Endothelial cell of umbilical vein (primary cell): ENCODE measurements at regions not wholly inside any gene's neighbourhood (a gene's known extent, or its start where the extent isn't known, plus 50 kb on each side); places are given as distances from the start of the nearest gene placed in this dataset.

Experiments
- BruUV-seq: library from RNA; stranded (reverse); fragments of 400-500 nt; replicated peaks from 2 replicates; lab custom pipeline; 2021; lab: Mats Ljungman, UMichigan
- CTCF ChIA-PET: fragments of 300-600, 350-600 bp; sonication (Branson Sonifier 250); formaldehyde crosslinking; loops from one replicate; lab custom pipeline; 2021; ENCODE audit warnings: antibody characterized with exemption, inconsistent platforms; lab: Charles Lee
- POLR2A ChIA-PET: fragments of 300-600, 350-600 bp; sonication (Branson Sonifier 250); formaldehyde crosslinking; loops from one replicate; lab custom pipeline; 2021; ENCODE audit warnings: antibody characterized with exemption, inconsistent platforms; lab: Charles Lee
- DNase-seq: peaks from one replicate; pipeline ENCODE4 v3.0.0-alpha.2; 2011; ENCODE audit warnings: low read depth, low spot score
- FAIRE-seq: peaks from 2 replicates; lab custom pipeline; 2011; peaks lifted over from hg19 to GRCh38; lab: Jason Lieb, UNC
- H2AFZ ChIP-seq: 2 replicates; pipeline ENCODE4 v1.6.0; 2012; ENCODE audit warnings: low read depth, low read length, control low read depth, inconsistent platforms
- H3K27ac ChIP-seq: 2 replicates; pipeline ENCODE4 v1.5.1; 2011; ENCODE audit warnings: low read depth, mild to moderate bottlenecking, control low read depth, low read length, moderate library complexity; ENCODE audit not compliant: insufficient read depth
- H3K27me3 ChIP-seq, 2 experiments: 2 replicates each; pipeline versions ENCODE4 v1.6.0 to v1.6.1; 2011; ENCODE audit warnings: low read length in 2 of 2, mixed read lengths in 1 of 2; ENCODE audit not compliant: control insufficient read depth in 2 of 2, insufficient read depth in 2 of 2
- H3K36me3 ChIP-seq, 2 experiments: 2 replicates in 1 of 2; 3 replicates in 1 of 2; pipeline ENCODE4 v1.5.1; 2011; ENCODE audit warnings: low read length in 2 of 2, mild to moderate bottlenecking in 1 of 2, moderate library complexity in 1 of 2; ENCODE audit not compliant: control insufficient read depth in 2 of 2, insufficient read depth in 2 of 2; ENCODE audit errors: extremely low read depth in 1 of 2
- H3K4me1 ChIP-seq: 3 replicates; pipeline ENCODE4 v1.5.1; 2011; ENCODE audit warnings: mild to moderate bottlenecking, low read length; ENCODE audit not compliant: control insufficient read depth, insufficient read depth; ENCODE audit errors: extremely low read depth
- H3K4me2 ChIP-seq: 2 replicates; pipeline ENCODE4 v1.6.1; 2011; ENCODE audit warnings: low read length, control low read depth, mixed read lengths; ENCODE audit not compliant: insufficient read depth
- H3K4me3 ChIP-seq, 3 experiments: fragments of 200-600 bp in 1 of 3; sonication (generic), shearing (Covaris generic) in 1 of 3; replicated peaks in 1 of 3; 2 replicates each; pipeline ENCODE4 v1.5.1; 2011 to 2016; ENCODE audit warnings: control low read depth in 3 of 3, low read length in 3 of 3, mild to moderate bottlenecking in 2 of 3, inconsistent platforms in 1 of 3, low read depth in 1 of 3, moderate library complexity in 1 of 3; ENCODE audit not compliant: insufficient read depth in 1 of 3
- H3K79me2 ChIP-seq: 2 replicates; pipeline ENCODE4 v1.6.0; 2012; ENCODE audit warnings: low read length, inconsistent platforms; ENCODE audit not compliant: control insufficient read depth, insufficient read depth
- H3K9ac ChIP-seq: replicated peaks from 2 replicates; pipeline ENCODE3; 2011; ENCODE audit warnings: low read length, control low read depth; ENCODE audit not compliant: insufficient read depth; ENCODE audit errors: extremely low read depth
- H3K9me1 ChIP-seq: replicated peaks from 3 replicates; pipeline ENCODE4 v1.6.0; 2011; ENCODE audit warnings: mild to moderate bottlenecking, low read length; ENCODE audit not compliant: control insufficient read depth, insufficient read depth; ENCODE audit errors: extremely low read depth
- H3K9me3 ChIP-seq: replicated peaks from 2 replicates; pipeline ENCODE4 v1.5.1; 2012; ENCODE audit warnings: low read length, inconsistent platforms; ENCODE audit not compliant: control insufficient read depth, insufficient read depth
- H4K20me1 ChIP-seq: replicated peaks from 2 replicates; pipeline ENCODE3; 2011; ENCODE audit warnings: mild to moderate bottlenecking, low read length; ENCODE audit not compliant: control insufficient read depth, insufficient read depth; ENCODE audit errors: extremely low read depth
- EZH2 ChIP-seq: IDR thresholded peaks from 2 replicates; pipeline ENCODE4 v1.6.1; 2012; ENCODE audit warnings: borderline replicate concordance, low read depth, mild to moderate bottlenecking, moderate library complexity, low read length, inconsistent platforms; ENCODE audit not compliant: severe bottlenecking
- FOS ChIP-seq: IDR thresholded peaks from 2 replicates; pipeline ENCODE4 v1.6.1; 2011; ENCODE audit warnings: mild to moderate bottlenecking, low read length, moderate library complexity, borderline replicate concordance; ENCODE audit not compliant: insufficient read depth
- GATA2 ChIP-seq: IDR thresholded peaks from 2 replicates; pipeline ENCODE4 v1.7.0; 2011; ENCODE audit warnings: low read depth, mild to moderate bottlenecking, moderate library complexity, mixed read lengths, low read length; ENCODE audit not compliant: insufficient read length, insufficient read depth
- JUN ChIP-seq: IDR thresholded peaks from 2 replicates; pipeline ENCODE4 v1.6.1; 2011; ENCODE audit warnings: borderline replicate concordance, low read depth; ENCODE audit not compliant: insufficient read length, insufficient read depth
- MAX ChIP-seq: IDR thresholded peaks from 2 replicates; pipeline ENCODE4 v1.6.1; 2011; ENCODE audit not compliant: insufficient read depth, insufficient read length
- MYC ChIP-seq: IDR thresholded peaks from one replicate; pipeline ENCODE4 v1.6.1; 2011; ENCODE audit warnings: mild to moderate bottlenecking, low read depth, low read length
- POLR2A ChIP-seq: IDR thresholded peaks from 2 replicates; pipeline ENCODE4 v1.6.1; 2012; ENCODE audit warnings: low read depth, mild to moderate bottlenecking, control low read depth, low read length
- POLR2AphosphoS5 ChIP-seq: IDR thresholded peaks from 2 replicates; pipeline ENCODE4 v1.6.1; 2012; ENCODE audit warnings: low read depth, mild to moderate bottlenecking, control low read depth, low read length, moderate library complexity; ENCODE audit not compliant: insufficient read depth
- dilution Hi-C: fragments of 300-500 bp; cut with MboI; formaldehyde crosslinking; loops from one replicate; pipeline ENCODE4 v1.15.0; 2019; ENCODE audit warnings: low sequenced_read_pairs; ENCODE audit not compliant: extremely low pct_ligation_motif_present
- intact Hi-C: fragments of 100-400 bp; cut with micrococcal nuclease; formaldehyde crosslinking; loops from one replicate; pipeline ENCODE4 v1.10.0; 2022
- TF ChIP-seq, protein P1 (sequence below), 2 donors: IDR thresholded peaks; 1 replicate in 1 of 2; 2 replicates in 1 of 2; pipeline ENCODE4 v1.5.1; 2011; ENCODE audit warnings: low read length in 2 of 2, mild to moderate bottlenecking in 2 of 2, moderate library complexity in 2 of 2, control low read depth in 1 of 2, inconsistent platforms in 1 of 2, low read depth in 1 of 2; ENCODE audit not compliant: insufficient read depth in 1 of 2; ENCODE audit errors: extremely low read depth in 1 of 2

DNA sequence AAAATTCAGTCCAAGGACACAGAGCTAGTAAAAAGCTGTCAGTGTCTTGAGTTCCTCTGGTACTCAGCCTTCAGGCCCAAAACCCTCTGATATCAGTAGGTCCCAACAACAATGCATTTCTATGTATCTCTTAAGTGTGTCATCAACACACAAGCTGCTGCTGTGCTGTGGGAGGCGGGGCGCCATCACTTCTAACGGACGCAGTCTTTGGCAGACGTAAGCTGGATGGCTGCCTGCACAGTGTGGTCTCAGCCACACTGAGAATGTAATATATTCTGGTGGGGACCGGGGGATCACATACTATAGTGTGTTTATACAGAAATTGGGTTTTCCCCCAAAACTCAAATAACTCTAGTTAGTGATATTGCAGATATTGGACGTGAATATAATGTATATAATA lies 123.9 kb downstream of the SUDS3 start:
- ChIA-PET CTCF (no interaction called here), POLR2A (no interaction called here)
- H2AFZ ChIP-seq = no peak overlapping the region
- DNase-seq (no peak), FAIRE-seq (no peak)
- no peaks in the 10 kb centered on the region for H3K27me3 ChIP-seq
- no peaks in the 10 kb centered on the region for H3K79me2 ChIP-seq
- BruUV-seq = no TSS peak
- H3K4me1 ChIP-seq = no peaks in the 10 kb centered on the region
- intact Hi-C loops = no loop called here
- TF ChIP-seq FOS = no peak
- TF ChIP-seq, protein P1, sequence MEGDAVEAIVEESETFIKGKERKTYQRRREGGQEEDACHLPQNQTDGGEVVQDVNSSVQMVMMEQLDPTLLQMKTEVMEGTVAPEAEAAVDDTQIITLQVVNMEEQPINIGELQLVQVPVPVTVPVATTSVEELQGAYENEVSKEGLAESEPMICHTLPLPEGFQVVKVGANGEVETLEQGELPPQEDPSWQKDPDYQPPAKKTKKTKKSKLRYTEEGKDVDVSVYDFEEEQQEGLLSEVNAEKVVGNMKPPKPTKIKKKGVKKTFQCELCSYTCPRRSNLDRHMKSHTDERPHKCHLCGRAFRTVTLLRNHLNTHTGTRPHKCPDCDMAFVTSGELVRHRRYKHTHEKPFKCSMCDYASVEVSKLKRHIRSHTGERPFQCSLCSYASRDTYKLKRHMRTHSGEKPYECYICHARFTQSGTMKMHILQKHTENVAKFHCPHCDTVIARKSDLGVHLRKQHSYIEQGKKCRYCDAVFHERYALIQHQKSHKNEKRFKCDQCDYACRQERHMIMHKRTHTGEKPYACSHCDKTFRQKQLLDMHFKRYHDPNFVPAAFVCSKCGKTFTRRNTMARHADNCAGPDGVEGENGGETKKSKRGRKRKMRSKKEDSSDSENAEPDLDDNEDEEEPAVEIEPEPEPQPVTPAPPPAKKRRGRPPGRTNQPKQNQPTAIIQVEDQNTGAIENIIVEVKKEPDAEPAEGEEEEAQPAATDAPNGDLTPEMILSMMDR (IDR thresholded peaks at IDR 0.05; ENCODE audit: extremely low read depth in 1 of 2, insufficient read depth in 1 of 2, low read depth in 1 of 2, low read length in 2 of 2) = no peak
- no peak for TF ChIP-seq GATA2
- no peak for TF ChIP-seq POLR2AphosphoS5
- TF ChIP-seq EZH2 = no peak
- TF ChIP-seq POLR2A = no peak
- no peak for TF ChIP-seq JUN
- no peak for TF ChIP-seq MYC
- TF ChIP-seq MAX = no peak
- dilution Hi-C loops = no loop called here
- no peak overlapping the region for H3K27ac ChIP-seq
- no peak overlapping the region for H3K9ac ChIP-seq
- H3K36me3 ChIP-seq = no peaks in the 10 kb centered on the region
- H3K9me1 ChIP-seq = no peaks in the 10 kb centered on the region
- no peak overlapping the region for H3K4me3 ChIP-seq
- H4K20me1 ChIP-seq = no peaks in the 10 kb centered on the region
- H3K9me3 ChIP-seq = no peaks in the 10 kb centered on the region
- H3K4me2 ChIP-seq = no peak overlapping the region
